ENCODE measurements at regions not wholly inside any gene's neighbourhood (a gene's known extent, or its start where the extent isn't known, plus 50 kb on each side); places are given as distances from the start of the nearest gene placed in this dataset.

DNA sequence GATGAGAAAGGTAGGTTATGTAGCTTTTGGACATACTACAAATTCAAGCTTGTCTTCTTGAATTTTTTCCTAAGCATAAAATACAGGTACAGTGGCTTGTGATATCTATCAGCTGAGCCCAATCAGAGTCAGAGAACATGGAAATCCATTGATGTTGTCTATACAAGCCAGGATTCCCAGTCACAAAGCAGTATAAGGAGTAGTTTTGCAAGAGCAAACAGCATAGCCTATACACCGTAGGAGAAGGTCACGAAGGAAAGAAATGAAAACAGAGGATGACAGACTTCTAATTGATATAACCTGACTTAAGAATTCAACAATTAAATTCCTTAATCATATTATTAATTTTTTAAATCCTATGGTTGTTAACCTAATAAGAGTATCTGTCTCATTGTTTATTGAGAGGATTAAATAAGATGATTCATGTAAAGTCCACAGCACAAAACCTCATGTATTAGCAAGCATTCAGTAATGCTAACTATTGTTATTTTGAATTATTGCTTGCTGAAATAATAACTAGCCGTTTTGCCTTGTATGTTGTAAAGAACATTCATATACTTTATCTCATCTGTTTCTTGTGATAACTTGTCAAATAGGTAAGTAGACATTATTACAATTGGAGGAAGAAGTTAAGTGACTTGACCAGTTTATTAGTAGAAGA is 276.6 kb upstream of the ZPLD1 start:
- Histone ChIP-seq H3K9me2 (ENCODE audit: insufficient read depth, low read length) (no peaks in the 10 kb centered on the region), H2AFZ (ENCODE audit: low read depth, low read length) (no peak overlapping the region), H4K20me1 (ENCODE audit: insufficient read depth) (no peaks in the 10 kb centered on the region), H3F3A (ENCODE audit: insufficient read depth, low read length, poor library complexity, severe bottlenecking) (no peaks in the 10 kb centered on the region), H3K36me3 (ENCODE audit: insufficient read depth, low read length) (no peaks in the 10 kb centered on the region), H3K27ac (ENCODE audit: low read length) (no peak overlapping the region), H3K79me2 (replicated peaks; ENCODE audit: insufficient read depth, low read length) (no peaks in the 10 kb centered on the region), H3K4me3 (ENCODE audit: low read length) (no peak overlapping the region), H3K9me3 (ENCODE audit: low read length) (no peaks in the 10 kb centered on the region), H3K4me2 (ENCODE audit: low read length) (no peak overlapping the region), H3K27me3 (ENCODE audit: insufficient read depth, low read depth, low read length) (no peaks in the 10 kb centered on the region), H3K9ac (ENCODE audit: low read length) (no peak overlapping the region)
- TF ChIP-seq POLR2AphosphoS5 (IDR thresholded peaks at IDR 0.05) (no peak), TAF1 (IDR thresholded peaks at IDR 0.05; ENCODE audit: low read depth) (no peak), MXI1 (conservative IDR thresholded peaks at IDR 0.05; ENCODE audit: poor library complexity, severe bottlenecking) (no peak), RAD21 (conservative IDR thresholded peaks at IDR 0.05) (no peak), SMC3 (conservative IDR thresholded peaks at IDR 0.05; ENCODE audit: poor library complexity) (no peak), EZH2 (IDR thresholded peaks at IDR 0.05; ENCODE audit: borderline replicate concordance, insufficient read depth, low read length, poor library complexity, severe bottlenecking) (no peak), REST (IDR thresholded peaks at IDR 0.05; ENCODE audit: borderline replicate concordance) (no peak), EP300 (conservative IDR thresholded peaks at IDR 0.05; ENCODE audit: poor library complexity, severe bottlenecking) (no peak)
- TF ChIP-seq, protein P1, sequence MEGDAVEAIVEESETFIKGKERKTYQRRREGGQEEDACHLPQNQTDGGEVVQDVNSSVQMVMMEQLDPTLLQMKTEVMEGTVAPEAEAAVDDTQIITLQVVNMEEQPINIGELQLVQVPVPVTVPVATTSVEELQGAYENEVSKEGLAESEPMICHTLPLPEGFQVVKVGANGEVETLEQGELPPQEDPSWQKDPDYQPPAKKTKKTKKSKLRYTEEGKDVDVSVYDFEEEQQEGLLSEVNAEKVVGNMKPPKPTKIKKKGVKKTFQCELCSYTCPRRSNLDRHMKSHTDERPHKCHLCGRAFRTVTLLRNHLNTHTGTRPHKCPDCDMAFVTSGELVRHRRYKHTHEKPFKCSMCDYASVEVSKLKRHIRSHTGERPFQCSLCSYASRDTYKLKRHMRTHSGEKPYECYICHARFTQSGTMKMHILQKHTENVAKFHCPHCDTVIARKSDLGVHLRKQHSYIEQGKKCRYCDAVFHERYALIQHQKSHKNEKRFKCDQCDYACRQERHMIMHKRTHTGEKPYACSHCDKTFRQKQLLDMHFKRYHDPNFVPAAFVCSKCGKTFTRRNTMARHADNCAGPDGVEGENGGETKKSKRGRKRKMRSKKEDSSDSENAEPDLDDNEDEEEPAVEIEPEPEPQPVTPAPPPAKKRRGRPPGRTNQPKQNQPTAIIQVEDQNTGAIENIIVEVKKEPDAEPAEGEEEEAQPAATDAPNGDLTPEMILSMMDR (IDR thresholded peaks at IDR 0.05; ENCODE audit: poor library complexity, severe bottlenecking), result no peak

DNA sequence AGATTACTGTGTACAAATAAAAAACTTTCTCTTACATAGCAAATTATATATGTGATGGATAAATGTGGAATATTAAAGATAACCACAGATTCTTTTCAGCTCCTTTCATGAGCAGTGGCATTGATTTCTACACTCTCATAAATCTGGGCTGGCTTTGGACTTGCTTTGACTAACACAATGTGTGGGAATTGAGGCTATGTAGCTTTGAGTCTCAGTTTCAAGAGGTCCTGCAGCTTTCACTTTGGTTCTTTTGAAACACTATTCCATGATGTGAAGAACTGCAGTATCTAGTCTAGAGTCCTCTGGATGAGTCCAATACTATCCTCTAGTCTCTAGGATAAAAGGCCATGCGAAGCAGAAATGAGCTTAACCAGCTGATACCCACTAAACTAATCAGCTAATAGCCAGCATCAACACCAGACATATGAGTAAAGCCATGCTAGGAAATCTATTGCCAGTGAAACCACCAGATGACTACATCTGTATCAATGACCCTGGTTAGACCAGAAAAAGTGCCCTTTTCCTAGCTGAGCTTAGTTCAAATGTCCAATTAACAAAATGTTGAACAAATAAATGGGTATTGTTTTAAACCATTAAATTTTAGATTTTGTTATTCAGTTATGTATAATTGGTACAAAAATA is 274.9 kb upstream of the ZPLD1 start:
- H3K9me3 ChIP-seq (ENCODE audit: low read length), result no peaks in the 10 kb centered on the region
- TF ChIP-seq EZH2 (IDR thresholded peaks at IDR 0.05; ENCODE audit: borderline replicate concordance, insufficient read depth, low read length, poor library complexity, severe bottlenecking) (no peak), RAD21 (conservative IDR thresholded peaks at IDR 0.05) (no peak)
- no peak overlapping the region for H3K4me2 ChIP-seq (ENCODE audit: low read length)
- H3F3A ChIP-seq (ENCODE audit: insufficient read depth, low read length, poor library complexity, severe bottlenecking), result no peaks in the 10 kb centered on the region
- H4K20me1 ChIP-seq (ENCODE audit: insufficient read depth), result no peaks in the 10 kb centered on the region
- no peak overlapping the region for H2AFZ ChIP-seq (ENCODE audit: low read depth, low read length)
- H3K27me3 ChIP-seq (ENCODE audit: insufficient read depth, low read depth, low read length), result no peaks in the 10 kb centered on the region
- H3K79me2 ChIP-seq (replicated peaks; ENCODE audit: insufficient read depth, low read length), result no peaks in the 10 kb centered on the region
- H3K36me3 ChIP-seq (ENCODE audit: insufficient read depth, low read length), result no peaks in the 10 kb centered on the region
- no peak overlapping the region for H3K4me3 ChIP-seq (ENCODE audit: low read length)
- H3K9me2 ChIP-seq (ENCODE audit: insufficient read depth, low read length), result no peaks in the 10 kb centered on the region
- no peak overlapping the region for H3K9ac ChIP-seq (ENCODE audit: low read length)
- no peak overlapping the region for H3K27ac ChIP-seq (ENCODE audit: low read length)
